ENCODE measurements at regions not wholly inside any gene's neighbourhood (a gene's known extent, or its start where the extent isn't known, plus 50 kb on each side); places are given as distances from the start of the nearest gene placed in this dataset.
"Not testable (repeated sequence)": the region's sequence is repeated elsewhere in the genome, so short reads cannot be mapped to it uniquely, and the experiment has no call there.

- no peak overlapping the region for H3K4me3 ChIP-seq (ENCODE audit: low read depth, low read length)
These were observed 250.1 kb downstream of the GADD45G start for GRCh38 chr9:89854715-89855475.

GRCh38 chr9:89856296-89856695, 251.5 kb downstream of the GADD45G start:
- not testable (repeated sequence) for H3K4me3 ChIP-seq (ENCODE audit: low read depth, low read length)

- H3K4me3 ChIP-seq (ENCODE audit: low read depth, low read length) = not testable (repeated sequence)
These were observed 252.1 kb downstream of the GADD45G start for GRCh38 chr9:89856950-89857349.

GRCh38 chr9:89859842-89860241, 255.0 kb downstream of the GADD45G start:
- not testable (repeated sequence) for H3K4me3 ChIP-seq (ENCODE audit: low read depth, low read length)

- not testable (repeated sequence) for H3K4me3 ChIP-seq (ENCODE audit: low read depth, low read length)
These were observed 256.6 kb downstream of the GADD45G start for GRCh38 chr9:89861371-89861770.

GRCh38 chr9:89862316-89862715, 257.5 kb downstream of the GADD45G start:
- no peak overlapping the region for H3K4me3 ChIP-seq (ENCODE audit: low read depth, low read length)

- no peak overlapping the region for H3K4me3 ChIP-seq (ENCODE audit: low read depth, low read length)
These were observed 258.3 kb downstream of the GADD45G start for GRCh38 chr9:89863141-89863540.

GRCh38 chr9:89863837-89864236, 259.0 kb downstream of the GADD45G start:
- no peak overlapping the region for H3K4me3 ChIP-seq (ENCODE audit: low read depth, low read length)

- H3K4me3 ChIP-seq (ENCODE audit: low read depth, low read length) = no peak overlapping the region
These were observed 259.4 kb downstream of the GADD45G start for GRCh38 chr9:89864257-89864656.

GRCh38 chr9:89864731-89865130, 259.9 kb downstream of the GADD45G start:
- no peak overlapping the region for H3K4me3 ChIP-seq (ENCODE audit: low read depth, low read length)

- no peak overlapping the region for H3K4me3 ChIP-seq (ENCODE audit: low read depth, low read length)
These were observed 260.5 kb downstream of the GADD45G start for GRCh38 chr9:89865357-89865756.

GRCh38 chr9:89865981-89866380, 261.2 kb downstream of the GADD45G start:
- no peak overlapping the region for H3K4me3 ChIP-seq (ENCODE audit: low read depth, low read length)

- no peak overlapping the region for H3K4me3 ChIP-seq (ENCODE audit: low read depth, low read length)
These were observed 261.9 kb downstream of the GADD45G start for GRCh38 chr9:89866701-89867100.

- H3K4me3 ChIP-seq (ENCODE audit: low read depth, low read length) = no peak overlapping the region
These were observed 263.3 kb downstream of the GADD45G start for GRCh38 chr9:89868100-89868499.

- no peak overlapping the region for H3K4me3 ChIP-seq (ENCODE audit: low read depth, low read length)
These were observed 265.2 kb downstream of the GADD45G start for GRCh38 chr9:89869793-89870580.

GRCh38 chr9:89871871-89872331, 267.1 kb downstream of the GADD45G start:
- H3K4me3 ChIP-seq (ENCODE audit: low read depth, low read length) = no peak overlapping the region

- no peak overlapping the region for H3K4me3 ChIP-seq (ENCODE audit: low read depth, low read length)
These were observed 267.7 kb downstream of the GADD45G start for GRCh38 chr9:89872426-89872912.

GRCh38 chr9:89872913-89873707, 268.3 kb downstream of the GADD45G start:
- no peak overlapping the region for H3K4me3 ChIP-seq (ENCODE audit: low read depth, low read length)

GRCh38 chr9:89873801-89874200, 269.0 kb downstream of the GADD45G start:
- H3K4me3 ChIP-seq (ENCODE audit: low read depth, low read length) = no peak overlapping the region

GRCh38 chr9:89874351-89875321, 269.8 kb downstream of the GADD45G start:
- no peak overlapping the region for H3K4me3 ChIP-seq (ENCODE audit: low read depth, low read length)
